Ovary (tissue), 7 donors: ENCODE measurements at regions not wholly inside any gene's neighbourhood (a gene's known extent, or its start where the extent isn't known, plus 50 kb on each side); places are given as distances from the start of the nearest gene placed in this dataset.

Experiments
- DNase-seq, 5 donors: peaks; one replicate each; pipeline ENCODE4 v3.0.0-alpha.2; 2019 to 2020
- H3K27ac ChIP-seq, 2 donors: fragments of 200-600 bp; one replicate each; pipeline versions ENCODE4 v1.5.1 to v1.8.0; 2019 to 2022
- H3K27me3 ChIP-seq: fragments of 200-600 bp; one replicate; pipeline ENCODE4 v1.8.0; 2022
- H3K36me3 ChIP-seq: fragments of 200-600 bp; sonication (generic); one replicate; pipeline ENCODE4 v1.5.1; 2019
- H3K4me1 ChIP-seq: one replicate; pipeline ENCODE4 v1.8.1; 2013; ENCODE audit warnings: mild to moderate bottlenecking, moderate library complexity; ENCODE audit not compliant: insufficient read depth
- H3K4me3 ChIP-seq: fragments of 200-600 bp; sonication (generic); one replicate; pipeline ENCODE4 v1.5.1; 2017
- H3K9me3 ChIP-seq, 2 donors: fragments of 200-600 bp in 1 of 2; sonication (generic) in 1 of 2; one replicate each; pipeline versions ENCODE4 v1.5.1 to v1.8.1; 2013 to 2019; ENCODE audit warnings: mild to moderate bottlenecking in 1 of 2, moderate library complexity in 1 of 2
- CTCF ChIP-seq, 3 donors: fragments of 450-650 bp in 2 of 3; fragments of 200-600 bp in 1 of 3; IDR thresholded peaks; one replicate each; pipeline versions ENCODE4 v1.5.1 to v1.8.0; 2016 to 2022; ENCODE audit warnings: antibody characterized with exemption in 3 of 3, mild to moderate bottlenecking in 1 of 3
- EP300 ChIP-seq: sonication (generic); formaldehyde crosslinking; IDR thresholded peaks from one replicate; pipeline ENCODE4 v1.6.1; 2017; ENCODE audit warnings: antibody characterized with exemption
- POLR2A ChIP-seq: fragments of 450-650 bp; IDR thresholded peaks from one replicate; pipeline ENCODE4 v1.6.1; 2017; ENCODE audit warnings: antibody characterized with exemption, mild to moderate bottlenecking, moderate library complexity
- WGBS, 3 donors: extraction: QIAGEN DNeasy Blood & Tissue Kit in 1 of 3; methylation state at CpG; one replicate each; pipeline versions ENCODE4 v1.1.5 to v1.1.7; 2013 to 2017; 5-methylcytosine and 5-hydroxymethylcytosine counted together
- intact Hi-C, 4 donors: fragments of 100-400 bp; cut with DNase I; formaldehyde crosslinking; loops; one replicate each; pipeline versions ENCODE4 v1.11.0 to v1.15.1; 2022 to 2023
- donor health status: DM: no; HTN: no; CAD: no; lungs with moderate emphysema.
- donor health status: DM: no; HTN: no; CAD: no.
- donor health status: Bipolar disorder and iron deficiency.
- donor health status: DM: no; HTN: no; CAD: no.
- donor health status: DM: yes; HTN: yes; CAD: no.

- Histone ChIP-seq H3K4me3 (no peak overlapping the region), H3K27me3 (no peaks in the 10 kb centered on the region), H3K27ac (no peak overlapping the region), H3K36me3 (no peaks in the 10 kb centered on the region), H3K4me1 (no peaks in the 10 kb centered on the region), H3K9me3 (no peaks in the 10 kb centered on the region)
- DNase-seq = no peak
- 56 to 67% (median 64%) methylated on average over 3 of the region's 3 CpGs for WGBS, 3 donors
- intact Hi-C loops = no loop called here
- TF ChIP-seq POLR2A (no peak), CTCF (IDR thresholded peaks at IDR 0.05) (no peak), EP300 (no peak)
Measured at GRCh38 chr11:23123753-23124152, 263.5 kb upstream of the CCDC179 start.

- intact Hi-C loops = no loop called here
- no peak for DNase-seq
- Histone ChIP-seq H3K4me3 (no peak overlapping the region), H3K36me3 (no peaks in the 10 kb centered on the region), H3K27ac (no peak overlapping the region), H3K4me1 (no peaks in the 10 kb centered on the region), H3K27me3 (no peaks in the 10 kb centered on the region), H3K9me3 (no peaks in the 10 kb centered on the region)
- TF ChIP-seq CTCF (IDR thresholded peaks at IDR 0.05) (no peak), EP300 (no peak), POLR2A (no peak)
Measured at GRCh38 chr11:23124249-23124648, 264.0 kb upstream of the CCDC179 start.

- no peak overlapping the region for H3K4me3 ChIP-seq
- H3K27ac ChIP-seq = no peak overlapping the region
- intact Hi-C loops = no loop called here
- H3K4me1 ChIP-seq = no peaks in the 10 kb centered on the region
- H3K9me3 ChIP-seq = no peaks in the 10 kb centered on the region
- TF ChIP-seq POLR2A (no peak), CTCF (IDR thresholded peaks at IDR 0.05) (no peak), EP300 (no peak)
- WGBS, 3 donors = 26 to 35% (median 30%) methylated on average over 1 of the region's 1 CpG
- DNase-seq = no peak
- H3K27me3 ChIP-seq = no peaks in the 10 kb centered on the region
- no peaks in the 10 kb centered on the region for H3K36me3 ChIP-seq
Measured at GRCh38 chr11:23124996-23125395, 264.7 kb upstream of the CCDC179 start.

GRCh38 chr11:23127706-23128105, 267.4 kb upstream of the CCDC179 start:
- TF ChIP-seq EP300 = no peak
- TF ChIP-seq CTCF (IDR thresholded peaks at IDR 0.05) = no peak
- no peak for TF ChIP-seq POLR2A
- WGBS, 3 donors = 74 to 83% (median 79%) methylated on average over 2 of the region's 2 CpGs
- no peak overlapping the region for H3K27ac ChIP-seq
- intact Hi-C loops = no loop called here
- H3K36me3 ChIP-seq = no peaks in the 10 kb centered on the region
- no peaks in the 10 kb centered on the region for H3K9me3 ChIP-seq
- no peaks in the 10 kb centered on the region for H3K27me3 ChIP-seq
- no peak overlapping the region for H3K4me3 ChIP-seq
- DNase-seq = no peak
- H3K4me1 ChIP-seq = no peaks in the 10 kb centered on the region

GRCh38 chr11:23134627-23135026, 274.4 kb upstream of the CCDC179 start:
- H3K36me3 ChIP-seq = no peaks in the 10 kb centered on the region
- WGBS, 3 donors = 95 to 100% (median 95%) methylated on average over 3 of the region's 3 CpGs
- intact Hi-C loops = no loop called here
- H3K9me3 ChIP-seq = no peaks in the 10 kb centered on the region
- H3K27me3 ChIP-seq = no peaks in the 10 kb centered on the region
- no peak overlapping the region for H3K27ac ChIP-seq
- TF ChIP-seq CTCF (IDR thresholded peaks at IDR 0.05) = no peak
- TF ChIP-seq POLR2A = no peak
- no peak for TF ChIP-seq EP300
- no peak for DNase-seq
- no peaks in the 10 kb centered on the region for H3K4me1 ChIP-seq
- no peak overlapping the region for H3K4me3 ChIP-seq
